Gastroesophageal sphincter (tissue), 3 donors: ENCODE measurements at regions not wholly inside any gene's neighbourhood (a gene's known extent, or its start where the extent isn't known, plus 50 kb on each side); places are given as distances from the start of the nearest gene placed in this dataset.

ENCODE experiments used
- CTCF ChIP-seq, 4 experiments: fragments of 200-600 bp in 2 of 4; fragments of 450-650 bp in 2 of 4; sonication (generic) in 1 of 4; IDR thresholded peaks; one replicate each; pipeline ENCODE4 v1.5.1; 2017 to 2019; ENCODE audit warnings: antibody characterized with exemption in 4 of 4, mild to moderate bottlenecking in 2 of 4, moderate library complexity in 2 of 4
- EP300 ChIP-seq: sonication (generic); formaldehyde crosslinking; IDR thresholded peaks from one replicate; pipeline ENCODE4 v1.6.1; 2017; ENCODE audit warnings: antibody characterized with exemption, mild to moderate bottlenecking
- POLR2A ChIP-seq, 2 donors: fragments of 450-650 bp; IDR thresholded peaks; one replicate each; pipeline ENCODE4 v1.6.1; 2017; ENCODE audit warnings: antibody characterized with exemption in 2 of 2, mild to moderate bottlenecking in 2 of 2, moderate library complexity in 1 of 2

DNA sequence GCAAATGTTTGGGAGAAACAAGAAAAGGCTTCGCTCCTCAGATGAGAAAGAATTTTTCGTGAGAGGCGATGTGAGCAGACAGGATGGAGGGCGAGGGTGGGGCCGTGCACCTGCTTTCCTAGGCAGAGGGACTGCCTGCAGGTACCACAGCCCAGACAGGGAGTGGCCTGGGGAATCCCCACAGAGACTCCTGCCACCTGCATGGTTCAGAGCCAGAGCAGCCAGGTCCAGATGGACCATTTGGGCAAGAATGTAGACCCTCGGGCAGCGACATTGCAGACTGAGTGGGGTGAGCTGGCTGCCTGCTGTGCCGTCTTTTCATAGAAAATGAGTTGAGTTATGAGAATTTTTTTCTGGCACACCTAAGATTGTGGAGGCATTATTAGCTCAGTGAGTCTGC lies 216.8 kb downstream of the SNX10 start:
- TF ChIP-seq EP300, result no peak
- no peak for TF ChIP-seq CTCF (IDR thresholded peaks at IDR 0.05)
- TF ChIP-seq POLR2A (IDR thresholded peaks at IDR 0.05), result no peak
